ENCODE measurements at regions not wholly inside any gene's neighbourhood (a gene's known extent, or its start where the extent isn't known, plus 50 kb on each side); places are given as distances from the start of the nearest gene placed in this dataset.

DNA sequence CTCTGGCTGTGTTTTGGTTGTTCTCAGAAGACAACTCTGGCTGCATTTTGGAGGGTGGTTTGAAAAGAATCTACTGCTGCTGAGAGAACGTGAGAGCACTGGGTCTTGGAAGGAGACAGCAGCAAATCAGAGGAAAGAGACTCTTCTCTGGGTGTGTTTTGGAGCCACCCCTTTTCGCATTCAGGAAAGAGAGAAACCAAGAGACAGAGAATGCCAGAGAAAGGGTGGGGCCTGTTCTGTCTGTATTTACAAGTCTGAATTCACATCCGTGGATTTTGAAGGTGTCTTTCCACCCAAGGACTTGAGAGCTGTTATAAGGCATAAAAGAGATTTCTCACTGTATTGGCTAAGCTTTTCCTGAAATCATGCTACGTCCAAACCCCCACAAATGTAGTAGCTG is 187.2 kb downstream of the C1orf94 start:
- no peak for DNase-seq (ENCODE audit: low read depth)
- TF ChIP-seq CTCF (IDR thresholded peaks at IDR 0.05; ENCODE audit: insufficient read depth, low read depth, low read length, missing control alignments): no peak
- H3K4me3 ChIP-seq (ENCODE audit: low read depth, low read length): no peak overlapping the region

DNA sequence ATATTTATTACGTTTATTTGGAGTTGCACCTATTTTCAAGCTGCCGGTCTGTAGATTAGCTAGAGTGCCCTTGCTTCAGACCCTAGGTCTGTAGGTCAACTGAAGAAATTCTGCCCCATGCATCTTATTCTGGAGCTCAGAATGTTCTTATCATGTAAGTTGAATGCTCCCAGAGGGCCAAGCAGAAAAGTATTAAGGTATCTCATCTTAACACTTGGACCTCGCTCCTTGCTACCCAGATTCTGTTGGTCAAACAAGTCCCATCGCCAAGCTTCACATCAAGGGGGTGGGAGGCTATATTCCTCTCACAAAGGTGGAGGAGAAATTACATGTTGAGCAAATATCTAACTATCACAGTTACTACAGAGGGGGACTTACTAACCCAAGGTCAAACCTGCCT is 187.7 kb downstream of the C1orf94 start:
- TF ChIP-seq CTCF (IDR thresholded peaks at IDR 0.05; ENCODE audit: insufficient read depth, low read depth, low read length, missing control alignments): no peak
- no peak overlapping the region for H3K4me3 ChIP-seq (ENCODE audit: low read depth, low read length)
- no peak for DNase-seq (ENCODE audit: low read depth)

GRCh38 chr1:34365295-34365694 is 188.6 kb downstream of the C1orf94 start:
- no peak for TF ChIP-seq CTCF (IDR thresholded peaks at IDR 0.05; ENCODE audit: insufficient read depth, low read depth, low read length, missing control alignments)
- no peak for DNase-seq (ENCODE audit: low read depth)
- no peak overlapping the region for H3K4me3 ChIP-seq (ENCODE audit: low read depth, low read length)

DNA sequence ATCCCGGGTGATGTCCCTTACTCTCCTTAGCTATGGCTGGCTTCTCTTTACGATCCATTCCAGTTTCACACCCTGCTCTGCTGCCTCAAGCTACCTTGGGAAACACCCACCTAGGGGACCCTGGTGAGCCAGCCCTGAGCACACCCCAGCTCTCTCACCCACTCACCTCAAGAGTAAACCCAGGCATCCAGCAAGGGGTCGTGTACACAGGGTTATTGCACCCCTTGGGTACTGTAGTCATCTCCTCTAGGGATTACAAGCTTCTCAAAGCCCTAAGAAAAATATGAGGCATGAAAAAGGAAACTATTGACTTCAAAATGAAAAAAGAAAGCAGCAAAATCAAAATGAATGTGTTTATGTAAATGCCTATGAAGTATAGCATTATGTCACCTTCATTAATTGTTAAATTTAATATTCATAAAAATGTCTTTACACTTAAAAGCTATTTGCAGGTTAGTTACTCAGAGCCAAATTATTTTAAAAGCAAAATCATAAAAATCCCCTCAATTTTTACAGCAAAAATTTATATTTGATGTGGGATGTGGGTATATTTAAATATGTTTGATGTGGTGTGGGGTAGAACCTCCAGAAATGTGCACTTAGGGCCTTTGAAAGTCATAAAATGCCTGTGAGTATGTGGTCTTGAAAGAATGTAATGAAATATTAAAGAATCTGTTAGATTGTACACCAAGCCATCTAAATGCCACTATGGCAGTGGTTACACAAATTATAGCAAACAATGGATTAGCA is 190.3 kb downstream of the C1orf94 start:
- H3K4me3 ChIP-seq (ENCODE audit: low read depth, low read length): no peak overlapping the region
- peak; percentile 23 for DNase-seq (ENCODE audit: low read depth)
- no peak for TF ChIP-seq CTCF (IDR thresholded peaks at IDR 0.05; ENCODE audit: insufficient read depth, low read depth, low read length, missing control alignments)

- TF ChIP-seq CTCF (IDR thresholded peaks at IDR 0.05; ENCODE audit: insufficient read depth, low read depth, low read length, missing control alignments): no peak
- no peak for DNase-seq (ENCODE audit: low read depth)
- no peak overlapping the region for H3K4me3 ChIP-seq (ENCODE audit: low read depth, low read length)
Measured at GRCh38 chr1:34367954-34368353, 191.2 kb downstream of the C1orf94 start.

DNA sequence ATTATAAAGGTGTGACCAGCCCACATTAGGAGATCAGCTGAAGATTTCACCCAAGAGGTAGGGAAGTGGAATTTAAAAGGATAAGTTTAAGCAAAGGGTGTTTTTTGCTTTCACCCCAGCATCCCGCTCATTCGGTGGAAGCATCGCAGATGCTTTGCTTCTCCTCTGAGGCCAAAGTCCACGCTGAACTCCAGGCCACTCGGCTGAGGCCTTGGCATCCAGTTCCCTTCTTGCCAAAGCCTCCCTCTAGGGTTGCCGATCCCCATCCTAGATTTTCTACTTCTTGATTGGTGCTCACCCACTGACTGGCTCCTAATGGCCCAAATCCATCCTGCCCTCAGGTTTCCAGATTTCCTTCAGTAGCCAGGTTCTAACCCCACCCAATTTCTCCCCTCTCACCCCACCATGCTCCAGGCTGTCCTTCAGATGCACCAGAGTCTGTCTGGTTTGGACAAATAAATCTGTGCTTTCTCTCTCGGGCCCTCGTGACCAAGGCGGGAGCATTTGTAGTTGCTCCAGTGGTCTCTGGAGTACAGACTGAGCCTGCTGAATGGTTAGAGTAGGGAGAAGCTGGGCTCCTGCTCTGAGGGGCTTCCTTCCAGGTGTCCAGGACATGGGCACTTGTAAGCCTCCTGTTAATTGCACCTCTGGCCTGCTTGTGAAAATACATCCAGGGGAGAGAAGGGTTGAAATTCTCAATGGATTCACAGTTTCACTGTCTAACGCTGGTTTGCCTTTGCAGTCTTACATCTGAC is 193.2 kb downstream of the C1orf94 start:
- no peak for TF ChIP-seq CTCF (IDR thresholded peaks at IDR 0.05; ENCODE audit: insufficient read depth, low read depth, low read length, missing control alignments)
- no peak overlapping the region for H3K4me3 ChIP-seq (ENCODE audit: low read depth, low read length)
- no peak for DNase-seq (ENCODE audit: low read depth)
